OCI-LY3 (cell line): ENCODE measurements at regions not wholly inside any gene's neighbourhood (a gene's known extent, or its start where the extent isn't known, plus 50 kb on each side); places are given as distances from the start of the nearest gene placed in this dataset.

Source experiments
- H2AFZ ChIP-seq: fragments of 200-600, 300-600 bp; shearing (Covaris generic); 2 replicates; pipeline ENCODE4 v1.6.0; 2014; ENCODE audit warnings: antibody characterized with exemption, low read depth, low read length
- H3K27ac ChIP-seq: fragments of 200-600, 300-600 bp; sonication (generic); 2 replicates; pipeline ENCODE4 v1.5.1; 2014; ENCODE audit warnings: mild to moderate bottlenecking, low read length, moderate library complexity, mixed read lengths
- H3K27me3 ChIP-seq: fragments of 200-600, 300-600 bp; sonication (generic); 2 replicates; pipeline ENCODE4 v1.6.1; 2014; ENCODE audit warnings: low read depth, low read length, mixed read lengths
- H3K36me3 ChIP-seq: fragments of 200-600, 300-600 bp; sonication (generic); replicated peaks from 2 replicates; pipeline ENCODE3; 2014; ENCODE audit warnings: low read depth, low read length, mixed read lengths
- H3K4me1 ChIP-seq: fragments of 300-600, 200-600 bp; sonication (generic); 2 replicates; pipeline ENCODE4 v1.6.1; 2014; ENCODE audit warnings: low read length, mixed read lengths
- H3K4me2 ChIP-seq: fragments of 200-600, 300-600 bp; sonication (generic); 2 replicates; pipeline ENCODE4 v1.6.1; 2014; ENCODE audit warnings: low read length, mixed read lengths
- H3K4me3 ChIP-seq: fragments of 300-600, 200-600 bp; sonication (generic); 2 replicates; pipeline ENCODE4 v1.5.1; 2014; ENCODE audit warnings: antibody characterized with exemption, mild to moderate bottlenecking, low read length, moderate library complexity
- H3K79me2 ChIP-seq: fragments of 300-600, 200-600 bp; shearing (Covaris generic); 2 replicates; pipeline ENCODE4 v1.6.1; 2014; ENCODE audit warnings: mild to moderate bottlenecking, low read length, mixed read lengths
- H3K9ac ChIP-seq: fragments of 300-600, 200-600 bp; shearing (Covaris generic); 2 replicates; pipeline ENCODE4 v1.6.0; 2014; ENCODE audit warnings: mild to moderate bottlenecking, low read length, moderate library complexity
- H3K9me3 ChIP-seq: fragments of 200-600, 300-600 bp; shearing (Covaris generic); 2 replicates; pipeline ENCODE4 v1.6.1; 2014; ENCODE audit warnings: low read length, mixed read lengths; ENCODE audit not compliant: insufficient read depth
- H4K20me1 ChIP-seq: fragments of 200-600, 300-600 bp; sonication (generic); 2 replicates; pipeline ENCODE4 v1.6.1; 2016; ENCODE audit warnings: low read length, mixed read lengths; ENCODE audit not compliant: insufficient read depth
- CTCF ChIP-seq: fragments of 200-600, 300-600 bp; sonication (generic); IDR thresholded peaks from 2 replicates; pipeline ENCODE4 v1.5.1; 2014; ENCODE audit warnings: antibody characterized with exemption, low read length, low read depth
- EZH2phosphoT487 ChIP-seq: fragments of 200-600 bp; shearing (Covaris generic); IDR thresholded peaks from 2 replicates; pipeline ENCODE4 v1.6.1; 2018; ENCODE audit warnings: antibody characterized with exemption, mixed run types, low read depth

- TF ChIP-seq EZH2phosphoT487 = no peak
These were observed 166.3 kb upstream of the SOX21 start for GRCh38 chr13:94878602-94879165.

GRCh38 chr13:94864474-94864873 lies 152.1 kb upstream of the SOX21 start:
- H3K4me2 ChIP-seq = no peak overlapping the region
- no peak overlapping the region for H3K27ac ChIP-seq
- no peak overlapping the region for H3K9ac ChIP-seq
- peaks cover 45% of the 10 kb centered on the region for H3K27me3 ChIP-seq
- 0 out of 2 replicates have a peak, but pooled peaks cover 2% of the 10 kb centered on the region for H3K4me1 ChIP-seq
- H2AFZ ChIP-seq = no peak overlapping the region
- H4K20me1 ChIP-seq = no peaks in the 10 kb centered on the region
- H3K9me3 ChIP-seq = no peaks in the 10 kb centered on the region
- H3K36me3 ChIP-seq = no peaks in the 10 kb centered on the region
- H3K4me3 ChIP-seq = no peak overlapping the region
- no peaks in the 10 kb centered on the region for H3K79me2 ChIP-seq
- TF ChIP-seq EZH2phosphoT487 = no peak
- TF ChIP-seq CTCF = no peak

More at GRCh38 chr13:94878602-94879165, 166.3 kb upstream of the SOX21 start:
- Histone ChIP-seq H3K4me2 (no peak overlapping the region), H3K9me3 (no peaks in the 10 kb centered on the region), H3K9ac (no peak overlapping the region), H3K27me3 (peaks cover 3% of the 10 kb centered on the region; the same call in 1 of the 2 replicates), H3K27ac (no peak overlapping the region), H3K4me1 (peaks cover 7% of the 10 kb centered on the region), H2AFZ (no peak overlapping the region), H3K4me3 (no peak overlapping the region), H3K36me3 (no peaks in the 10 kb centered on the region), H4K20me1 (no peaks in the 10 kb centered on the region), H3K79me2 (no peaks in the 10 kb centered on the region)

GRCh38 chr13:94860981-94861407 lies 148.6 kb upstream of the SOX21 start:
- H2AFZ ChIP-seq = peak overlapping the region; percentile 66
- peak overlapping the region; percentile 55 for H3K4me3 ChIP-seq
- H3K27ac ChIP-seq = no peak overlapping the region

GRCh38 chr13:94859811-94860210 lies 147.5 kb upstream of the SOX21 start:
- Histone ChIP-seq H3K79me2 (no peaks in the 10 kb centered on the region), H3K4me1 (0 out of 2 replicates have a peak, but pooled peaks cover 2% of the 10 kb centered on the region), H3K4me3 (no peak overlapping the region), H2AFZ (no peak overlapping the region), H4K20me1 (no peaks in the 10 kb centered on the region), H3K27ac (no peak overlapping the region), H3K36me3 (no peaks in the 10 kb centered on the region), H3K27me3 (peaks cover 34% of the 10 kb centered on the region), H3K4me2 (no peak overlapping the region), H3K9me3 (no peaks in the 10 kb centered on the region), H3K9ac (no peak overlapping the region)
- TF ChIP-seq CTCF (no peak), EZH2phosphoT487 (no peak)

More at GRCh38 chr13:94860981-94861407, 148.6 kb upstream of the SOX21 start:
- Histone ChIP-seq H3K9me3 (no peaks in the 10 kb centered on the region), H3K4me1 (0 out of 2 replicates have a peak, but pooled peaks cover 2% of the 10 kb centered on the region), H3K36me3 (no peaks in the 10 kb centered on the region), H3K27me3 (peaks cover 43% of the 10 kb centered on the region), H3K9ac (0 out of 2 replicates have a peak overlapping the region, but pooled peaks have one; percentile 7), H3K4me2 (peak overlapping the region; percentile 42), H4K20me1 (no peaks in the 10 kb centered on the region), H3K79me2 (no peaks in the 10 kb centered on the region)
- TF ChIP-seq CTCF (no peak), EZH2phosphoT487 (no peak)
